ENCODE measurements at regions not wholly inside any gene's neighbourhood (a gene's known extent, or its start where the extent isn't known, plus 50 kb on each side); places are given as distances from the start of the nearest gene placed in this dataset.

- Histone ChIP-seq H3K27me3 (ENCODE audit: control insufficient read depth, low read length) (no peaks in the 10 kb centered on the region), H3K9me3 (ENCODE audit: control insufficient read depth, insufficient read depth, low read length) (no peaks in the 10 kb centered on the region; the same call in 1 of the 2 replicates), H3F3A (ENCODE audit: control insufficient read depth, insufficient read depth) (no peaks in the 10 kb centered on the region), H3K79me2 (ENCODE audit: control insufficient read depth, low read length) (no peaks in the 10 kb centered on the region), H3K27ac (ENCODE audit: low read depth, low read length) (no peak overlapping the region), H3K4me2 (ENCODE audit: low read length) (no peak overlapping the region), H4K20me1 (ENCODE audit: control insufficient read depth, insufficient read depth, low read depth, low read length) (no peaks in the 10 kb centered on the region), H3K9me2 (replicated peaks; ENCODE audit: control insufficient read depth, low read length) (no peaks in the 10 kb centered on the region), H3K4me3 (ENCODE audit: low read length) (no peak overlapping the region), H3K4me1 (ENCODE audit: control insufficient read depth, low read length) (no peaks in the 10 kb centered on the region), H3K36me3 (ENCODE audit: control insufficient read depth, low read length) (no peaks in the 10 kb centered on the region)
- TF ChIP-seq CTCF (IDR thresholded peaks at IDR 0.05; ENCODE audit: low read depth, low read length, poor library complexity, severe bottlenecking) (no peak), EZH2phosphoT487 (IDR thresholded peaks at IDR 0.05; ENCODE audit: borderline replicate concordance, low read length) (no peak)
Measured at GRCh38 chr12:16919551-16919950, 313.6 kb upstream of the LMO3 start.

GRCh38 chr12:16914853-16915252, 308.9 kb upstream of the LMO3 start:
- no peak overlapping the region for H3K27ac ChIP-seq (ENCODE audit: low read depth, low read length)
- H3K4me2 ChIP-seq (ENCODE audit: low read length): no peak overlapping the region
- H3K9me2 ChIP-seq (replicated peaks; ENCODE audit: control insufficient read depth, low read length): no peaks in the 10 kb centered on the region; the same call in 1 of the 2 replicates
- H3K9me3 ChIP-seq (ENCODE audit: control insufficient read depth, insufficient read depth, low read length): no peaks in the 10 kb centered on the region
- TF ChIP-seq CTCF (IDR thresholded peaks at IDR 0.05; ENCODE audit: low read depth, low read length, poor library complexity, severe bottlenecking) (no peak), EZH2phosphoT487 (IDR thresholded peaks at IDR 0.05; ENCODE audit: borderline replicate concordance, low read length) (no peak)
- no peaks in the 10 kb centered on the region for H3F3A ChIP-seq (ENCODE audit: control insufficient read depth, insufficient read depth)
- no peaks in the 10 kb centered on the region for H3K36me3 ChIP-seq (ENCODE audit: control insufficient read depth, low read length)
- H4K20me1 ChIP-seq (ENCODE audit: control insufficient read depth, insufficient read depth, low read depth, low read length): no peaks in the 10 kb centered on the region
- H3K4me1 ChIP-seq (ENCODE audit: control insufficient read depth, low read length): no peaks in the 10 kb centered on the region
- no peaks in the 10 kb centered on the region for H3K27me3 ChIP-seq (ENCODE audit: control insufficient read depth, low read length)
- H3K4me3 ChIP-seq (ENCODE audit: low read length): no peak overlapping the region
- H3K79me2 ChIP-seq (ENCODE audit: control insufficient read depth, low read length): no peaks in the 10 kb centered on the region

GRCh38 chr12:16913832-16914490, 308.0 kb upstream of the LMO3 start:
- no peaks in the 10 kb centered on the region for H3F3A ChIP-seq (ENCODE audit: control insufficient read depth, insufficient read depth)
- no peak for TF ChIP-seq EZH2phosphoT487 (IDR thresholded peaks at IDR 0.05; ENCODE audit: borderline replicate concordance, low read length)
- TF ChIP-seq CTCF (IDR thresholded peaks at IDR 0.05; ENCODE audit: low read depth, low read length, poor library complexity, severe bottlenecking): no peak
- H3K79me2 ChIP-seq (ENCODE audit: control insufficient read depth, low read length): no peaks in the 10 kb centered on the region
- no peaks in the 10 kb centered on the region for H3K4me1 ChIP-seq (ENCODE audit: control insufficient read depth, low read length)
- H3K27me3 ChIP-seq (ENCODE audit: control insufficient read depth, low read length): no peaks in the 10 kb centered on the region
- no peak overlapping the region for H3K4me3 ChIP-seq (ENCODE audit: low read length)
- H3K36me3 ChIP-seq (ENCODE audit: control insufficient read depth, low read length): no peaks in the 10 kb centered on the region
- no peak overlapping the region for H3K27ac ChIP-seq (ENCODE audit: low read depth, low read length)
- no peak overlapping the region for H3K4me2 ChIP-seq (ENCODE audit: low read length)
- no peaks in the 10 kb centered on the region for H3K9me3 ChIP-seq (ENCODE audit: control insufficient read depth, insufficient read depth, low read length)
- no peaks in the 10 kb centered on the region for H4K20me1 ChIP-seq (ENCODE audit: control insufficient read depth, insufficient read depth, low read depth, low read length)
- H3K9me2 ChIP-seq (replicated peaks; ENCODE audit: control insufficient read depth, low read length): no peaks in the 10 kb centered on the region; the same call in 1 of the 2 replicates
